ENCODE measurements at regions not wholly inside any gene's neighbourhood (a gene's known extent, or its start where the extent isn't known, plus 50 kb on each side); places are given as distances from the start of the nearest gene placed in this dataset.

GRCh38 chr2:13662055-13662454, 945.3 kb downstream of the TRIB2 start:
- Histone ChIP-seq H3K79me2 (ENCODE audit: control insufficient read depth, insufficient read depth, low read length) (no peaks in the 10 kb centered on the region), H3K4me1 (ENCODE audit: control insufficient read depth, insufficient read depth, low read length) (peaks cover under 1% of the 10 kb centered on the region; the same call in 1 of the 2 replicates), H3K9me3 (replicated peaks; ENCODE audit: control insufficient read depth, insufficient read depth, low read length) (no peaks in the 10 kb centered on the region; the same call in 1 of the 3 replicates), H3K4me2 (ENCODE audit: control insufficient read depth, insufficient read depth) (no peak overlapping the region), H3K27ac (ENCODE audit: control insufficient read depth, insufficient read depth) (no peak overlapping the region), H3K4me3 (no peak overlapping the region), H3K36me3 (ENCODE audit: control insufficient read depth in 2 of 2, insufficient read depth in 2 of 2, low read length in 1 of 2) (no peaks in the 10 kb centered on the region), H2AFZ (ENCODE audit: control insufficient read depth, low read depth, low read length) (no peak overlapping the region), H3K9ac (ENCODE audit: control insufficient read depth, insufficient read depth, low read length) (no peak overlapping the region), H4K20me1 (ENCODE audit: control insufficient read depth, insufficient read depth) (no peaks in the 10 kb centered on the region), H3K27me3 (replicated peaks in 1 of 2; ENCODE audit: control insufficient read depth in 2 of 2, insufficient read depth in 2 of 2, low read length in 1 of 2) (no peaks in the 10 kb centered on the region)
- TF ChIP-seq TAF1 (IDR thresholded peaks at IDR 0.05; ENCODE audit: borderline replicate concordance, low read depth, low read length) (no peak), ESRRA (IDR thresholded peaks at IDR 0.05; ENCODE audit: low read length) (no peak), SRF (IDR thresholded peaks at IDR 0.05; ENCODE audit: low read depth in 2 of 2, low read length in 2 of 2) (no peak), ZSCAN29 (IDR thresholded peaks at IDR 0.05) (no peak), HDGF (IDR thresholded peaks at IDR 0.05) (no peak), MEF2A (IDR thresholded peaks at IDR 0.05; ENCODE audit: insufficient read depth, low read depth, low read length) (no peak), GABPA (IDR thresholded peaks at IDR 0.05; ENCODE audit: low read depth) (no peak), YY1 (IDR thresholded peaks at IDR 0.05; ENCODE audit: low read depth, low read length) (no peak), BRCA1 (IDR thresholded peaks at IDR 0.05; ENCODE audit: low read depth, low read length) (no peak), ZBTB4 (CRISPR knock-in tag; IDR thresholded peaks at IDR 0.05) (no peak), BCLAF1 (IDR thresholded peaks at IDR 0.05) (no peak), PRDM15 (CRISPR knock-in tag; IDR thresholded peaks at IDR 0.05) (no peak)
- CTCF ChIA-PET, result interaction anchor here (0.9 kb wide), 1 partner anchor 15 kb away, joined by 3 read pairs; no protein-coding TSS in a partner anchor
- no TSS peak for BruUV-seq (replicated peaks)
- POLR2A ChIA-PET, result no interaction called here
- ATAC-seq (no peak), DNase-seq (ENCODE audit: low read depth, low spot score) (no peak), FAIRE-seq (no peak)
- 50% methylated on average over 1 of the region's 1 CpG for WGBS (ENCODE audit: insufficient coverage, insufficient replicate concordance, low lambda C conversion rate, missing lambda C conversion rate)
- SMC1A ChIA-PET (ENCODE audit: uncharacterized antibody, unreplicated experiment), result interaction anchor here (0.9 to 1.6 kb wide), 3 partner anchors 11 to 169 kb away, joined by 3 to 5 read pairs (median 4); no protein-coding TSS in a partner anchor
- intact Hi-C loops (cut with micrococcal nuclease; ENCODE audit: unreplicated experiment) (no loop called here), in situ Hi-C loops (cut with MboI) (no loop called here)
- RAD21 ChIA-PET (ENCODE audit: unreplicated experiment), result no interaction called here
